ENCODE measurements at regions not wholly inside any gene's neighbourhood (a gene's known extent, or its start where the extent isn't known, plus 50 kb on each side); places are given as distances from the start of the nearest gene placed in this dataset.

- peaks cover 0 to 11% (median 3%) of the 10 kb centered on the region in 4 donors for H3K9me3 ChIP-seq
- no peaks in the 10 kb centered on the region for H3K36me3 ChIP-seq
- TF ChIP-seq CTCF (IDR thresholded peaks at IDR 0.05) (no peak), POLR2A (IDR thresholded peaks at IDR 0.05) (no peak), POLR2AphosphoS5 (IDR thresholded peaks at IDR 0.05) (no peak), EP300 (IDR thresholded peaks at IDR 0.05) (no peak)
- no peak overlapping the region for H3K4me3 ChIP-seq
- WGBS, 2 donors = 76 to 78% methylated on average over 3 of the region's 3 CpGs
- no peaks in the 10 kb centered on the region for H3K27me3 ChIP-seq
- ATAC-seq (ENCODE audit: low FRiP score in 2 of 2) = no peak
- no peak for DNase-seq
- no peak overlapping the region for H3K27ac ChIP-seq
- H3K4me1 ChIP-seq = peaks cover 0 to 8% (median 0%) of the 10 kb centered on the region in 4 donors
These were observed 201.9 kb upstream of the BOD1L1 start for GRCh38 chr4:13829457-13829856.

DNA sequence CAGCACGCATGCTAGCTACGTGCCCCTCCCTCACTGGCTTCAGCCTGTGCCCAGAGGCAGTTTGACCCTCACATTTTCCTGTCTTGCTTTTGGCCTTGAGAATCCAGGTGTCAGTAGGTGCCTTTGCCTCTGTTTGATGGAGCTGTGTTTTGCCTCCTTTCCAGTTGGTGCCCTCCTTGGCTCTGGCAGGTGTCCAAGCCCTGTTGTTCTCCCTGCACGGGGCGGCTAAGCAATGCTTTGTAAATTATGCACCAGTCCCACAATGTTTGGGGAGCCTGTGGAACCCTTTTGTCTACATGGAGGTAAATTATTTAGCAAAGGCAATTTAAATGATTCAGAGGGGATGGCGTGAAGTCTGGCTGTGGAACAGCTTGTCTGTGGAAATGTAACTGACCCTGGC, 202.9 kb upstream of the BOD1L1 start:
- no peak for ATAC-seq (ENCODE audit: low FRiP score in 2 of 2)
- 74 to 86% methylated on average over 5 of the region's 5 CpGs for WGBS, 2 donors
- Histone ChIP-seq H3K27me3 (no peaks in the 10 kb centered on the region), H3K36me3 (no peaks in the 10 kb centered on the region), H3K9me3 (peaks cover 0 to 2% (median 0%) of the 10 kb centered on the region in 4 donors), H3K4me1 (peaks cover 0 to 8% (median 0%) of the 10 kb centered on the region in 4 donors), H3K4me3 (no peak overlapping the region), H3K27ac (no peak overlapping the region)
- DNase-seq = no peak
- TF ChIP-seq EP300 (IDR thresholded peaks at IDR 0.05) (no peak), CTCF (IDR thresholded peaks at IDR 0.05) (no peak), POLR2AphosphoS5 (IDR thresholded peaks at IDR 0.05) (no peak), POLR2A (IDR thresholded peaks at IDR 0.05) (no peak)

DNA sequence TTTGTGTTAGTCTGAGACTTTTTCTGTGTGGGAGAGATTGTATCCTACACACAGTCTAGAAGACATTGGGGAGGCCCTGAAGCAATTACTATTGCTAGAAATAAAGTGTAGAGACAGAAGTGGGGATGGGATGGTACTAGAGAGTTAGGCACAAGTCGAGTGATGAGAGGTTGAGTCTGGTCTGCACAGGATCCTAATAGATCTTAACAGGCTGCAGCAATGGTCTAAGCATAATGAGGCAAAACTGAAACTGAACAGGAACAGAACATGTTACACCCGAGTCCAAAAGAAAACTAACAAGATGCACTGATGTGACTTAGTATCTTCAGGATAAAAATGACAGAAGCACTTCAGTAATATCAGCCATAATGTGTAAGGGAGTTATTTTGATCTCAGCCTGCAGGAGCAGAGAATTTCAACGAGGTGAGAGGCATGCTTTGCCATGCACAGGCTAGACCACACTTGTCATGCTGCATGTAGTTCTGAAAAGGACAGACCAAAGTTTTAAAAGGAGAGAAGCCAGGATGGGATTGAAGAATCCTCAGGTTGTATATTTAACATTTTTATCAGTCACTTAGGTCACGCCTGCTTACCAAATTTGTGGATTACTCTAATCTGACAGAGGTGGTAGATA, 205.8 kb upstream of the BOD1L1 start:
- Histone ChIP-seq H3K4me3 (no peak overlapping the region), H3K4me1 (peaks cover 0 to 8% (median 0%) of the 10 kb centered on the region in 4 donors), H3K27me3 (no peaks in the 10 kb centered on the region), H3K27ac (no peak overlapping the region), H3K9me3 (no peaks in the 10 kb centered on the region), H3K36me3 (no peaks in the 10 kb centered on the region)
- TF ChIP-seq EP300 (IDR thresholded peaks at IDR 0.05) = no peak
- no peak for TF ChIP-seq POLR2AphosphoS5 (IDR thresholded peaks at IDR 0.05)
- TF ChIP-seq CTCF (IDR thresholded peaks at IDR 0.05) = no peak
- no peak for TF ChIP-seq POLR2A (IDR thresholded peaks at IDR 0.05)
- DNase-seq = no peak
- WGBS, 2 donors = 70 to 77% methylated on average over 4 of the region's 4 CpGs
- ATAC-seq (ENCODE audit: low FRiP score in 2 of 2) = no peak

- no peak for ATAC-seq (ENCODE audit: low FRiP score in 2 of 2)
- Histone ChIP-seq H3K9me3 (no peaks in the 10 kb centered on the region), H3K27me3 (no peaks in the 10 kb centered on the region), H3K4me1 (peaks cover 0 to 8% (median 0%) of the 10 kb centered on the region in 4 donors), H3K4me3 (no peak overlapping the region), H3K27ac (no peak overlapping the region), H3K36me3 (no peaks in the 10 kb centered on the region)
- WGBS, 2 donors = 56 to 64% methylated on average over 6 of the region's 6 CpGs
- TF ChIP-seq CTCF (IDR thresholded peaks at IDR 0.05) (no peak), POLR2AphosphoS5 (IDR thresholded peaks at IDR 0.05) (no peak), EP300 (IDR thresholded peaks at IDR 0.05) (no peak), POLR2A (IDR thresholded peaks at IDR 0.05) (no peak)
- DNase-seq = no peak
These were observed 209.7 kb upstream of the BOD1L1 start for GRCh38 chr4:13836946-13837912.
